ENCODE measurements at regions not wholly inside any gene's neighbourhood (a gene's known extent, or its start where the extent isn't known, plus 50 kb on each side); places are given as distances from the start of the nearest gene placed in this dataset.

DNA sequence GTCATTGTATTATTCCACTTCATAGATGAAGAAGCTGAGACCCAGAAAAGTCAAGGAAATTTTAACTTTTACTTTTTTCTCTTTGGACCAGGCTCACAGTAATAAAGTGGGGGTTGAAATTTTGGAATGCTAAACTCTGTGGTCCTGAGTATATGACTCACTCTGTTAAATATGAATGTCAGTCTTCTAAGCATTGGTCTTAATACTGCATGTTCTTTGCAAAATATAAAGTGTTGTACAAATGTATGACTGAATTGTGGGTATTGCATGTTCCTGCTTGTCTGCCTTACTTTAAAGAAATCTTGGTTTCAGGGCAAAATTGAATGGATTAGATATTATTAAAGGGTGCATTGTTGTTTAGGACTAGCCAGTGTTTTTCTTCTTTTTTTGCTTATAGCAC, 950.8 kb upstream of the GOT2 start:
- TF ChIP-seq, protein P1, sequence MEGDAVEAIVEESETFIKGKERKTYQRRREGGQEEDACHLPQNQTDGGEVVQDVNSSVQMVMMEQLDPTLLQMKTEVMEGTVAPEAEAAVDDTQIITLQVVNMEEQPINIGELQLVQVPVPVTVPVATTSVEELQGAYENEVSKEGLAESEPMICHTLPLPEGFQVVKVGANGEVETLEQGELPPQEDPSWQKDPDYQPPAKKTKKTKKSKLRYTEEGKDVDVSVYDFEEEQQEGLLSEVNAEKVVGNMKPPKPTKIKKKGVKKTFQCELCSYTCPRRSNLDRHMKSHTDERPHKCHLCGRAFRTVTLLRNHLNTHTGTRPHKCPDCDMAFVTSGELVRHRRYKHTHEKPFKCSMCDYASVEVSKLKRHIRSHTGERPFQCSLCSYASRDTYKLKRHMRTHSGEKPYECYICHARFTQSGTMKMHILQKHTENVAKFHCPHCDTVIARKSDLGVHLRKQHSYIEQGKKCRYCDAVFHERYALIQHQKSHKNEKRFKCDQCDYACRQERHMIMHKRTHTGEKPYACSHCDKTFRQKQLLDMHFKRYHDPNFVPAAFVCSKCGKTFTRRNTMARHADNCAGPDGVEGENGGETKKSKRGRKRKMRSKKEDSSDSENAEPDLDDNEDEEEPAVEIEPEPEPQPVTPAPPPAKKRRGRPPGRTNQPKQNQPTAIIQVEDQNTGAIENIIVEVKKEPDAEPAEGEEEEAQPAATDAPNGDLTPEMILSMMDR (IDR thresholded peaks at IDR 0.05), result no peak
- TF ChIP-seq POLR2AphosphoS5 (IDR thresholded peaks at IDR 0.05), result no peak
- TF ChIP-seq POLR2A (IDR thresholded peaks at IDR 0.05), result no peak

All from prostate gland (tissue), 2 donors.